GM20431 (cell line): ENCODE measurements at regions not wholly inside any gene's neighbourhood (a gene's known extent, or its start where the extent isn't known, plus 50 kb on each side); places are given as distances from the start of the nearest gene placed in this dataset.

Experiments used
- in situ Hi-C: fragments of 300-500 bp; cut with MseI, MboI; formaldehyde crosslinking; loops from one replicate; pipeline ENCODE4 v1.15.0; 2020; ENCODE audit warnings: low sequenced_read_pairs; ENCODE audit not compliant: unreplicated experiment

DNA sequence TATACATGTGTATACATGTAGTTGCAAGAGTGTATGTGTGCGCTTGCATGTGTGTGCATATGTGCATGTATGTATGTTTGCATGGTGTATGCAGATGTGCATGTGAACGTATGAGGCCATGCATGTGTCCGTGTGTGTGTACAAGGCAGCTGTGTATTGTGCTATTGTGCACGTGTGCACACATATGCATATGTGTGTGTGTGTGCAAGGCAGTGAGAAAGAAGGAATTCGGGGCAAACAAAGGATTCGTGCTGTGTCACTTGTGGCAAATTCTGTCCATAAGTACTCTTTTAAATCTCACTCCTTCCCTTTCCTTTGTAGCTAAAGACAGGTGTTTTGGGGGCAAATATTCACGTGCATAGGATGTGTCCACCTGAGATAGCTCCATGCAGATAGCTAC lies 227.1 kb downstream of the VRK1 start:
- in situ Hi-C loops, result no loop called here

DNA sequence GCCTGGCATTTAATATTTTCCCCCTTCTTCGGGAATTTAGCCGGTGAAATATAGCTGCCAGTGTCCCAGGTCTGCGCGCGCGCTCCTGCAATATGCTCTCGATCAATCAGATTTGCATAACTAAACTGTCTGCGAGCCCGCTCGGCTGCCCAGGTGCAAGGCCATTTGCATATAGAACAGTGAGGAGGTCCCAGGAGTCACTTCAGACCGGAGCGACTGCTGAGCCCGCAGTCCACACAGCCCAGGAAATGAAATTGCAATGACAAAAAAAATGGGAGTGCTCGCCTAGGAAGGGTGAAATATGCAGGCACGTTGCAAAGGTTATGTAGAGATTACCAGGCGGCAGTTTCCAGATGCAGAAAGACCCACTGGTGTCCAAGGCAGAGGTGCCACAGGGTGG lies 228.5 kb downstream of the VRK1 start:
- in situ Hi-C loops, result no loop called here

DNA sequence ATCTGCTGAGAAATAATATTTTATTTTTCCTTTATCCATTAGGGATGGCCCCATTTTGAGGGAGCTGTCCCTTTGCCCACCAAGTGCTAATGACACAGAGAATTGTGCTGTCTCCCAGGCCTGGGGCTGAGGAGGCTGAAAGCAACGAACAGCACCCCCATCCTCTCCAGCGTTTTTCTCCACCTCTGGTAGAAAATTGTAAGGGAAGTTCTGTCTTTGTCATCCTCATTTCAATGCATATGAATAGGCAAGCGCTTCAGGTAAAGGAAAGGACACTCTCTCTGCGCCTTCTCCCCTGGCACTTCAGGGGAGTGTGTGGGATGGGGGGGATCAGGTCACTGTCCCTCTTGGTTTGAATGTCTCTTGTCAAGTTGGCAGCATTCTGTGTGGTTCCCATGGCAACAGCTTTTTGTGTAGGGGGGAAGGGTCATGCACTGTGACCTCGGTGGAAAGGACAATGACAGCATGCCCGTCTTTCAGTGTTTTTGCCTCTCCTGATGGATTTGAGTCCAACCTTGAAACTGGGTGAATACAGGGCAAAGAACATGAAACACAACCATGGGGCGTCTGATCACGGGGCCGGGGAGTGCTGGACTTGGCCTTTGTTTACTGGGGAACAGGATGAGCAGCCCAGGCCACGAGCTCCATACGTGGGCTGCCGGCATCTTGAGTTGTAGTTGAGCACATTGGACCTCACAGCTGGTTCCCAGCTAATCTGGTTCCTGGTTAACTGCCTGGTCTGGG lies 230.2 kb downstream of the VRK1 start:
- in situ Hi-C loops, result no loop called here

DNA sequence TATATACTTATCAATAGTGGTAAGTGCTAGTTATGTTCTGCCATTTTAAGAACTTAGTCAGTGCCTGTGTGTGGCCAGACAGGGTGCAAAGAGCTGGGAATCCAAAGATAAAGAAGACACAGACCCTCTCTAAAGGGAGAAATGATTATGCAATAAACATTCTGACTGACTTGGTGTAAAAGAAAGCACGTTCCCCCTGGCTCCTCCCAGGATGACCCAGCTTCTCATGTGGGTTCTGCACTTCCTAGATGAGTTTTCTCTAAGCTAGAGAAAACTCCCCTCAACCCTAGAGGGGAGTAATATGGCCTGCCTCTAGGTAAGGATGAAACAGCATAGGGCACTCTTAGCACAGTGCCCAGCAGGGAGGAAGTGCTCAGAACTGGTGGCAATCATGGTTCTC lies 231.2 kb downstream of the VRK1 start:
- in situ Hi-C loops, result no loop called here

DNA sequence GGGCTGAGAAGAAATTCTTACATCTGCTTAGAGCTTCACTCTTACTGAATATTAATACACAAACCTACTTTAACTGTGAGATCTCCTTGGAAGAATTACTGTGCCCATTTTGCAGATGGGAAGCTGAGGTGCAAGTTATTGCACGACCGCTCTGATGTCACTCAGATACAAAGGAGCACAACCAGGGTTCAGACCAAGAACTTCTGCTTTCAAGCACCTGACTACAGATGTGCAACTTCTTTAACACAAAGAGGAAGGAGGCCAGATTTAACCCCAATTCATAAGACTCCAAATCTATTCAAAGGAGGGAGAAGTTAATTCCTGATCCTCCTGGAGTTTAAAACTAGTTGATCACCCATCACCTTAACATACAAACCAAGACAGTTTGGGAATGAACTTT lies 232.6 kb downstream of the VRK1 start:
- in situ Hi-C loops, result no loop called here

DNA sequence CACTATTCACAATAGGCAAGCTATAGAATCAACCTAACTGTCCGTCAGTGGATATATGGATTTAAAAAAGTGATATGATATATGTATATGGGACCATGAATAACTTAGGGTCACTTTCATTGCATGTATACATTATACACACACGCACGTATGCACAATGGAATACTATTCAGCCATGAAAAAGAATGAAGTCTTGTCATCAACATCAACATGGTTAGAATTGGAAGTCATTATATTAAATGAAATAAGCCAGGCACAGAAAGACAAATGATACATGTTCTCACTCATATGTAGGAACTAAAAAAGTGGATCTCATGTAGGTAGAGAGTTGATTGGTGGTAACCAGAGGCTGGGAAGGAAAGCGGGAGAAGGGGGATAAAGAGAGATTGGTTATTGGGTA lies 234.3 kb downstream of the VRK1 start:
- in situ Hi-C loops, result no loop called here

DNA sequence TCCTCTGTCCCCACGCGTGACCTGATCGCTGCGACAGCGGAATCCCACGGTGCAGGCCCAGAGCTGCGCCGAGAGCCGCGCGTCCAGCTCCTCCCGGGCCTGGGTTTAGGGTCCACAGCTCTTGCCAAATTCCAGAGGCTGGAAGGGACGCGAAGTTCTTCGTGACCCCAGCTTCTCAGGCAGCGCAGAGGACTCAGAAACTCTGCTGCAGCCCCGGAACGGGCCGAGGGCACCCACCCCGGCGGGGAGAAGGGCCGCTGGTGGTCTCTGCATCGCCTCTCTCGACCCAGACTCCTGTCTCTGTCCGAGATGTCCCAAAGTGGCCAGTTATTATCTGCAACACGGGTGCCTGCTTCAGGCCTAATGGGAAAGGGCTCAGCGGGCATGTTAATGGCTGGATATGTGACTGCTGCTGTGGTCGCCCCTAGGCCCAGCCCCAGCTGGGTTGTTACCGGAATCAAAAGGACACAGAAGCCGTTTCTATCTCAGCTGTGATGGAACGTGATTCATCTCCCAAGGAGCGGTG lies 236.4 kb downstream of the VRK1 start:
- in situ Hi-C loops, result no loop called here

DNA sequence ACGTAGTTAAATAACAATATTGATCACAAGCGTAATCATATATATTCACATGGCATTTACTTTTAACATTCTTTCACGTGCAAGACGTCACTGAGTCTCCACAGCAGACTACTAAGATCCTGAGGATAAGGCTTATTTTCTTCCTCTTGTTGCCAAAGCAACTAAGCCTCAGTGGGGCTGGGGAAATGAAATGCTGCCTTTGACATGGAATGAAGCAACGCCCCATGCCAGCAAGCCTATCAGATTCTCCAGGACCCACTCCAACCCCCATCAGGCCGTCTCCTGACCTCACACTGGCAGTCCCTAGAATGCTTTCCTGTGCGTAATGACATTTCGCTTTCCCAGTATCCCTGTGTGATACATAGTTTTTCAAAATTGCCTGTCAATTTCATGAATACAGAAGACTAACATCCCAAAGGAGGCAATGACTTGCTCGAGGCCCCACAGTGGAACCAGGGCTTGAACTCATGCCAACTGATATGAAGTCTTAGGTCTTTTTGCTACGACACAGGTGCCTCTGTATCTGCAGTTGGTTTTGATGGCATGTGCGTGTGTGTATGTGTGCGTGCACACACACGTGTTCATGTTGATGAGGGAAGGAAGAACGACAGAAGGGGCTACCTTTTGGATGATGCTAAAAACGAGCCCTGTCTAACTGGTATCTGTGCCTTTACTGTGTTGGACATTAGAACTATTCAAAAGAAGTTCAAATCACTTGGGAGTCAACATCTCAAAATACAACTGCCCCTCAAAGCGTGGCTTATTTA lies 239.1 kb downstream of the VRK1 start:
- in situ Hi-C loops, result no loop called here

DNA sequence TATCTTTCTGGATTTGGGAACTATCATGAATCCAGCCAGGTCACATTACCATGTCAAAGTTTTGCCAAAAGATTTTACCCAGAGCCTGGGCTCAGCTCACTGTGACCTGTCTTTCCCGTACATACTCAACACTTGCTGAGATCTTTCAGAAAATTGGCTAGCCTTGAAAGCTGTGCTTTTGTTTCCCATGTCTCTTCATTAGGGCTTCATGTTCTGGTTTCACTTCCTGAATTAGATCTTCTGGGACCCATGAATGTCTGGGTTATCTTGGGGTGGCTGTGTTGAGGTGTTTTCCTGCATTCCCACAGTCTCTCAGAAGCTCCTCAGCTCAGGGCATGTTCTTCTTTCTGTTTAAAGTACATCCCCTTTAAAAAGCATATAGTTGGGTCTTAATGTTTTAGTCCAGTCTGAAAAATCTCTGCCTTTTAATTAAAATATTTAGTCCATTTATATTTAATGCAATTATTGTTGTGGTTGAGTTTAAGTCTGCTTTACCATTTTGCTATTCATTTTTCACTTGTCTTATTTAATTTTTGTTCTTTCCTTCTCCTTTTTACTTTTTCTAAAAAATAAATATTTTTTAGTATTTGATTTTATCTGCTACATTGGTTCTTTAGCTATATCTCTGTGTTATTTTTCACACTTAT lies 242.7 kb downstream of the VRK1 start:
- in situ Hi-C loops, result no loop called here

DNA sequence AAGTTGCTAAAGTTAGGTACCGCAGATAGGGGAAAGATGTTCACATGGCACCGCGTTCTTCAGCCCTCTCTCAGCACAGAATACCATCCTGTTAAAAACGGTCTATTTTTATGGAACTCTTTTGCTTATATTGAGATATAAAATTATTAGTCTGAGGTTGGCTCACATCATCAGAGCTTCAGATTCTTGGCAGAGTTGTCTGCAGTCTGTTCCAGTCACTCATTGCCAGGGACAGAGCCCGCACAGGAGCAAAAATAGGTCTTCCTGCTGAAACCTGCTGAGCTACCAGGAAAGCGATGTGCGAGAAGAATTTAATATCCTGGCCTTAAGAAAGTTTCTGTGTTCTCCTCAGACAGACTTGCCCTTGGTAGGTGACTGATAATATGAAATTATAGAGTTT lies 249.8 kb downstream of the VRK1 start:
- in situ Hi-C loops, result no loop called here

DNA sequence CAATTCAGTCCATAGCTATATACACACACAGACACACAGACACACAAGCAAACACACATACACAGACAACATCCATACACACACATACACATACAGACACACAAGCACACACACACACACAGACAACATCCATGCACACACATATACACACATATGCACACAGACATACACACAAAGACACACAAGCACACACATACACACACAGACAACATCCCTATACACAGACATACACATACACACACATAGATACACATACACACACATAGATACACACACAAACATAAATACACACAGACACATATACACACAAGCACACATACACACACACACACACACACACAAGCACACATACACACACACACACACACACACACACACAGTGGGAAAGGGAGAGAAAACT lies 254.8 kb downstream of the VRK1 start:
- in situ Hi-C loops, result no loop called here

DNA sequence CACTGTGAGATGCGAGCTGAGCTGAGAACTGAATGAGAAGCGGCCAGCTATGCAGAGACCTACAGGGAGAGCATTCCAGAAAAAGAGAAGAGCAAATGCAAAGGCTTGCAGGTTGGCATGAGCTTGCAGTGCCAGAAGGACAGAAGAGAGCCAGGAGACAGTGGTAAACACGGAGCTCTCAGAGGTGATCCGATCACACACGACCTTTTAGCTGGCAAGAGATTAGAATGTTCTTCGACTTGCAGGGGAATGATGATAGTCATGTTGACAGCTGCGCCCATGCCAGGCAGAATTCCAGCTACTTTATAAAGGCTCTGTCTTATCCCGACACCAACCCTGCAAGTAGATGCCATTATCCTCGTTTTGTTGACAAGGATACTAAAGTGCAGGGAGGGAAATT lies 256.8 kb downstream of the VRK1 start:
- in situ Hi-C loops, result no loop called here

DNA sequence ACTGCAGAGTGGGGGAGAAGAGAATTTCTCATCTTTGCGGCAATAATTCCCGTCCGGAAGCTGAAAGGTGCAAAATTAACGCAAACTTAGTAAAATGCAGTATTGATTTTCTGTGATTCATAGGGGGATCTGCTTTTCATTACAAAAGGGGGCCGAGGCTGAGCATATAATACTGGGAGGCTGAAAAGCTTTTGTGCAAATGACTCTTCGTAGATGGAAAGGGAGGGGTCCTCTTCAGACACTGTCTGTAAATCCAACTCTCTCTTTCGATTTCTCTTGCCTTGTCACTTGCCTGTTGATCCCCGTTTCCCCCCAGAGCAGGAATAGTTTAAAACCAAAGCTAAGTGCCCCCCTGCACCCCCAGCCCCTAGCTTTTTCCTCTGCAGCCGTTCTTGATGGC lies 258.2 kb downstream of the VRK1 start:
- in situ Hi-C loops, result no loop called here

DNA sequence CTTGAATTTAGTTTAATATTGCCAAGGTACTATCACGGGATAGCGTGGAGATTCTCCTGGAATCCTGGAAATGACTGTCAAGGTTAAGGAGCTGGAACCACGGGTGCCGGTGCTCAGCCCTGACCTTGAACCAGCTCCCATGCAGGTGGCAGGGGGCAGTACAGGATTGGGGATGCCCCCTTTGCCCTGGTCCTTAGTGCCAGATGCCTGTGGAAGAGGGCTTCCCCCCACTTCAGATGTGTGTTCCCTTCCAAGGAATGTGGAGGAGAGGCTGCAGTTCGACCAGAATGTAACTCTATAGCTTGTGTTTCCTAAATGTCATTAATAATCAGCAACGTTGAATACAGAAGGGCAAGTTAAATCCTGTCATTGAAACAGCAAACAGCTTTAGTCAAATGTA lies 258.9 kb downstream of the VRK1 start:
- in situ Hi-C loops, result no loop called here

DNA sequence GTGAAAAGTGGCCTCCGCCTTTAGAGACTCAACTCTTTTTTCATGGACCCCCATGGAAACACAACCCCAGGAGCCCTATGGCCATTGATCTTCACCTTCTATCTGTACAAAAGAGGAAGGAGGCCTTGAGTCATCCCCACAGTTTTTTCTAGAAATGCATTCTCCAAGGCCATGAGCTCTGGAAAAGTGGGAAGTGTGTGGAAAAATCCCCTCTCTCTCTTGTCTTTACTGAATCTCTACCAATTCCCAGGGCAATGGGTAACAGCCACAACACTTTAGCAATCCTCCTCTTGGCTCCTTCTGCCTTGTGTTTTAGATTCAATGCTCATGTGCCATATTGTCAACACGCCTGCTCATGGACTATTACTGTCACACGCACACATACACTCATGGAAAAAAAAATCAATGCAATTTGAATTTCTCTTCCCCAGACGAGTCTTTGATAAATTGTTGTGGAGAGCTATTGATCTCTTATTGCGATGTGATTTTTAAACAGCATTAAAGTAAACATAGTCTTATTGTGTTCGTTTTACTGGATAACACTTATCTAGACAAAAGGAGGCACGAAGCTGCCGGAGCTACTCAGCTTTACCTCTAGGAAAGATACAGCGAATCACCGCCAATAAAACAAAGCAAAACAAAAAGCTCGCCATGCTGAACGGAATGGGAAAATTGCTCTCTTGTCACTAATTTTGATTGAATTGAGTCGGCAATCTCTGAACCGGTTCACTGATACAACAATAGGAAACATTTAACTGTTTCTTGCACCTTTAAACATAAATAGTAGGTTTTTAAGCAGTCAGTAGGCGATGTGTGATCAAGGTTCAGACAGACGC lies 260.3 kb downstream of the VRK1 start:
- in situ Hi-C loops, result no loop called here

DNA sequence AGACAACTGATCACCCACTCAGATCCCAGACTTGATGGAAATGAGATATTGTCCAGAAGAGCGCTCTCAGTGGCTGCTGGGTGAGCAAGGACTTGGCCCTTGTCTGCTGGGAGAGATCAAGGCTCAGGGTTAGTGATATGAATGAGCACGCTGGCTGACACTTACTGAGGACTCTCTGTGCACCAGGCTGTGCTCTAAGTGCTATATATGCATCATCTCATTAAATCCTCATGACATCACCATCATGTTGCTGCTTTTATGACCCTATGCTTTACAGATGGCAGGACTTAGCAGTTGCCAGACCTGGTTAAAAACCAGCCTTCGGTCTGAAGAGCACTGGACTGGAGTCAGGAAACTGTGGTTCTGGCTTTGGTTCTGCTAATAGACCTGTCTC lies 260.9 kb downstream of the VRK1 start:
- in situ Hi-C loops, result no loop called here

DNA sequence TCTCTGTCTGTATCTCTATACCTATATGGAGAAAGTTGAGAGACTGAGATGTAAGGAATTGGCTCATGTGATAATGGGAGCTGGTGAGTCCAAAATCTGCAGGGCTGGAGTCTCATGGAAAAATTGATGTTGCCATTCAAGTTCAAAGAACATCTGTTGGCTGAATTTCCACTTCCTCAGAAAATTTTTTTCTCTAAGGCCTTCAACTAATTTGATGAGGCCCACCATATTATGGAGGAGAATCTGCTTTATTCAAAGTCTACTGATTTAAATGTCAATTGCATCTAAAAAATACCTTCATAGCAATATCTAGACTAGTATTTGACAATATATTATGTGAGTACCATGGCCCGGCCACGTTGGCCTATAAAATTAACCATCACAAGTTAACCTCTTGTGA lies 261.4 kb downstream of the VRK1 start:
- in situ Hi-C loops, result no loop called here

DNA sequence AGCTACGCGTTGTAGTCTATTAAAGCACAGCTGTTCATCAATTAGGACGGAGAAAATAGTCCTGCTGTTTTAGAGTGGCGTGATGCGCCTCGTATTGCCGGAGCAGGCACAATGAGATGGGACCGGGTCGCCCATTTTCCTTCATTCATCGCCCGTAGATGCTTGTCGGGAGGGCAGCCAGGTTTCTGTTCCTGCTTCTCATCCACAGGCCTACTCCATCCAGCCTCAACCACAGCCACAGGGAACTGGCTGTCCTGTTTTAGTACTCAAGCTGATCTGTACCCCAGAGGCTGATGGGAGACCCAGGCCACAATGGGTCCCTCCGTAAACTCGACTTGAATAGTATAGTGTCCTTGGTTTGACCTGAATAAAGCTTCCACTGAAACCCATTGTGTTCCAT lies 264.0 kb downstream of the VRK1 start:
- in situ Hi-C loops, result no loop called here

DNA sequence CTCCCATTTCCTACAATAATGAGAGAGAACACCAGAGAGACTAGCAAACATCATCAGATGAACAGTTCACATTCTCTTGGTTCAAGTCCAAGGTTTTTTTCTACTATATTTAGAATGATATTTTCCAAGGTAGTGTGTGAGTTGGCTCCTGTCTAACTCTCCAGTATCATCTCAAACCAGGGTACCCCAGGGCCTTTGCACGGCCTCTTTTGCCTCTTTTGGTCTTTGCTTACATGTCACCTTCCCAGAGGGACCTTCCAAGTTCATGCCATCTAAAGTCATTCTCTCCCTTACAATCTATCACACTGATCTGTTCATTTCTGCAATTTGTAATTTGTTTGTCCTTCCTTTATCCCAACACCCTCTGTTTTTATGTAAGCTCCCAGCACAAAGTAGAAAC lies 264.5 kb downstream of the VRK1 start:
- in situ Hi-C loops, result no loop called here

DNA sequence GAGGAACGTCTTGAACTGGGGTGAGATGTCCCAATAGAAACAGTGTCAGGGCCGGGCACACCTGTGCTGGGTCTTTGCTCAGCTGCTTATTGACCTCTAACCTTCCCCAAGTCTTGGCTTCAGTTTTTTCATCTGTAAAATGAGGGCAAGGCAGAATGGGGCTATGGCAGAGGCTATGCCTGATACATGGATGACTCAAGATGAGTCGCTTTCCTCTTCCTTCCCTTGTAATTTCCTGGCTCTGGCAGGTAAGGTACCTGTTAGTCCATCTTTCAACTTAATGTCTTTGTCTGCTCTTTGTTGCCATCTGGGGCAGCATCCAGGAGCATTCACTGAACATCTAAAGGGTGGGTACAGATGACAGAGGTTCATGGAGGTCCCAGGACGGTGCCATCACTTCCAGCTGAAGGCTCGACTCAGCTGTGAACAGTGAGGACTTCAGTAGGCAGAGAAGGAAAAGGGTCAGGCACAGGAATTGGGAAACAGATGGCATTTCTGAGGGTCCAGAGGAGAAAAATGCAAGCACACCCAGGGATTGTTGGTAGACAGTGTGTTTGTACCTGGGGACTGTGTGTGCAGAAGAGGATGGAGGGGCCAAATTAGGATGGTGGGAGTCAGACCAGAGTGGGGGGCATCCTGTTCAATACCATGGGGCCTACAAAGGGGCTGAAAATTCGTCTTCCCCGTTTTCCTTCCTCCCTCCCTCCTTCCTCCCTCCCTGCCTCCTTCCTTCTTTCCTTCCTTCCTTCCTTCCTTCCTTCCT lies 268.3 kb downstream of the VRK1 start:
- in situ Hi-C loops, result no loop called here
